GM21619 (cell line): ENCODE measurements at regions not wholly inside any gene's neighbourhood (a gene's known extent, or its start where the extent isn't known, plus 50 kb on each side); places are given as distances from the start of the nearest gene placed in this dataset.
"Not testable (repeated sequence)": the region's sequence is repeated elsewhere in the genome, so short reads cannot be mapped to it uniquely, and the experiment has no call there.

Experiments
- ATAC-seq: cut with Tn5 transposase; IDR thresholded peaks from one replicate; pipeline ENCODE4 v1.9.1; 2021; ENCODE audit not compliant: unreplicated experiment

DNA sequence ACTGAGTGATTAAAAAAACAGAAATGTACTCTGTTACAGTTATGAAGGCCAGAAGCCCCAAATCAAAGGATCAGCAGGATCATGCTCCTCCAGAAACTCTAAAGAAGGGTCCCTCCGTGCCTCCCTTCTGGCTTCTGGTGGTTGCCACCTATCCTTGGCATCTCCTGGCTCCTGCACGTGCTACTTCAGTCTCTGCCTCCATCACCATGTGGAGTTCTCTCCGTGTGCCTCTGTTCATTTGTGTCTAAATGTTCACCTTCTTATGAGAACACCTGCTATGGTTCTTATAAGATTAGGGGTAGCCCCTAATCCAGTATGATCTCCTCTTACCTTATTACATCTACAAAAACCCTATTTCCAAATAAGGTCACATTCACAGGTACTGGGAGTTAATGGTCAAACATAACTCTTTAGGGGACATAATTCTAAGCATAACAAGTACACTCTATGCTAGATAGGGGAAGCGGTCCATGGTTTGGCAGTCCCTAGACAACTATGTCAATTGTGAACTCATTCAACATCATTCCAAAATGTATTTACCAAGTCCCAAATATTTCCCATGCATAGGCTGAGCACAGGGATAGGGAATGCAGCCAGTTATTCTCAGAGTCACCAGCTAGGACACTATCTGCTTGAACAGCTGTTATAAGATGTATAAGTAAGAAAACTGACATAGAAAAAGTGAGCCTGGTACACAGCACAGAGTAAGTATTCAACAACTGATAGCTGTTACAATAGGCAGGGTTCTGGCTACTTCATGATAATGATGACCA is 295.5 kb upstream of the BOD1L1 start:
- no peak for ATAC-seq

DNA sequence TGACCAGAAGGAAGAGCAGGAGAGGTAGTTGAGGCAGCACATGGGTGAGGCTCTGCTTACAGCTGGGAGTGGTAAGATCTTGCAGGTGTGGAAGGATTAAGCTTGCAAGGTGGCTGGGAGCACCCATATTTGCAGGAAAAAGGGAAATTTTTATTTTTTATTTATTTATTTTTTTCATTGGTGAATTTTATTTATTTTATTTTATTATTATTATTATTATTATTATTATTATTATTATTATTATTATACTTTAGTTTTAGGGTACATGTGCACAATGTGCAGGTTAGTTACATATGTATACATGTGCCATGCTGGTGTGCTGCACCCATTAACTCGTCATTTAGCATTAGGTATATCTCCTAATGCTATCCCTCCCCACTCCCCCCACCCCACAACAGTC is 297.4 kb upstream of the BOD1L1 start:
- not testable (repeated sequence) for ATAC-seq

DNA sequence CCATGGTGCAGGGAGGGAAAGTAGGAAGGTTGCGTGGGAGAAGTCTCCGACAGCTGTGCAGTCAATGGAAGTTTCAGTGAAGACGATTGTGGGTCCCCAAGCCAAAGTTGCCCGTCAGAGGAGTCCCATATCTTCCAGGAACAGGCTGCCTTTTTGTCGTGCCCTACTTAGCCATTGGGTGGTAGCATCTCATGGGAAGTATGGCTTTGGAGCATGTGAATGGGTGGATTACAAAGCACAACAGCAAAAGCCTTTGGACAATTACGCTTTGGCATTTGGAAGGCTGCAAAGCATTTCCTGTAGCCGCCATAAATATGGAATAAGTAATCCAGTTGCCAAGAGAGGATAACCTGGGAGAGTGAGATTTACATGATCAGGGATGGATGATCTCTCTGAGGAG is 300.7 kb upstream of the BOD1L1 start:
- no peak for ATAC-seq

DNA sequence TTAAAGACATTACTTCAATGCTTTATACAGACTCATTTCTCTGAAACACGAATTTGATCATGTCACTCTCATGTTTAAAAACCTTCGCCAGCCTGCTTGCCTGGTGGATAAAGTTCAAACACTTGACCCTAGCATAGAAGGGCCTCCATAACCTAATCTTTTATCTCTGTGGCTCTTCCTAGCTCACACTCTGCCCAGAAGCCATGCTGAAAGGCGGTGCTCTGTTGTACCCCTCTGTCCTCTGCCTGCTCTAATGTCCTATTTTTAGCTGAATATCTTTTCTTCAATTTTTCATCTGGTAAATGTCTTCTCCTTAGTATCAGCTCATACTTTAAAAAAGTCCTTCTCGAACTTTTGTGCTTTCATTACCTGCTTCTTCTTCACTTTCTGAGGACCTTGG is 302.6 kb upstream of the BOD1L1 start:
- no peak for ATAC-seq

DNA sequence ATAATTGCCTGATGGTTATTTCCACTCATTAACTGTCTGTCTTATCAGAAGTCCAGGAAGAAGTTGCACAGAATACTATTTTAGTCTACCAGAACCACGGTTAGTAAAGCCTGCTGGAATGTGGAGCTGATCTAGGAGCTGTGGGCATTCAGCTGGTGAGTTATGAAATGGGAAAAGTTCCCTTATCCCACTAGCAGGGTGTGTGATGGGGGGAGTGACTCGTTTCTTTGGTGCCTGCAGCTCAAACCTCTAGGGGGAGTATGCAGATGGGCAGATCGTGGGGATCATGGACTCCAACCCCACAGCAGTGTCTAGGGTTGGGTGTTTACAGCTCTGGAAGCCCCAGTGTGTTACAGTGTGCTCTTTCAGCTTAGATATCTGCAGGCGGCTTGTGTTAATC is 305.7 kb upstream of the BOD1L1 start:
- ATAC-seq: no peak

DNA sequence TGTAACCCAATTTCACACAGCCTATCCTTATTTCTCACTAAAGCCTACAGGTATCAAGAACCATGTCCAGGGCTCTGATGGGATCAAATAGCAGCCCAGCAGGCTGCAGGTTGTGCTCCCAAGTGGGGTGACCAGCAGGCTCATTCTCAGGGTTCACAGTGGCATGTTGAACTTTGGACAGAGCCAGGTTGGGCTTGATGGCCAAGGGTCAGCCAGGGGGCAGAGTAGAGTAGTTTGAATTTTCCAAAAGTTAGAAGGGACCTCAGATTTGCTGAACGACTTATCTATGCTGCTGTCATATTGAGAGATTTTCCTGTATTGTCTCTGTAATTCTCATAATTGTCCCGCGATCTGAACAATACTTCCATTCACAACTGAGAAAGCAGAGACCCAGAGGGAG is 310.8 kb upstream of the BOD1L1 start:
- ATAC-seq: no peak

DNA sequence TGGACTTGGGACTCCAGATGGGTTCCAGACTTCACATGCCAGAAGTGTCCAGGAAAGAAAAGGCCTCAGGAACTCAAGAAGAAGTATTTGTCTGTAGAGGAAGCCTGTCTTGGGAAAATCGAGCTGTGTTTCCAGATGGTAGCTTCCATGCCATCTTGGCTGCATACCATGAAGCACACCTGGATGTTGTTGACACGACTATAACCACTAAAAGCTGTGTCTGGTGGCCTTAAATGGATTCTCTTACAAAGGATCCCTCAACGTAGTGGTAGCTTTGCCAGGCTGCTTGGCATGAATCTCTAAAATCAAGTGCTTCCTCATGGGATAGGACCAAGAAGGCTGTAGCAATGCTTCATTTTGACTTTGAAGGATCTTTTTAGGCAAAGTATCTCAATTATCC is 313.4 kb upstream of the BOD1L1 start:
- no peak for ATAC-seq

DNA sequence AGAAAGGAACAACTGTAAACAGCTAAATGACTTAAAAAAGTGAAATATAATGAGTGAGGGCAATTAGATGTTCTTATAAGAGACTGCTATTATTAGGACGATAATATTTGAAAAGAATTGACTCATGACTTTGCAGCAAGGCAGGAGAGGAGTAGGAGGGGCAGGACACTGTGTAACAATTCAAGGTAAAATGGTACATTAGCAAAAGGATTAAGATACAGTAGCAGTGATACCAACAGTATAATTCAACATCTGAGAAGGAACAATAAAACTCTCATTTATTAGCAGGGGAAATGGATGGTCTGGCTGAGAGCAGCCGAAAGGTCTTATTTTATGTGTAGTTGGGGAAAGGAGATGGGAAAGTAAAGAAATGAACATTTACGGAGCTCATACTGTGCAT is 315.5 kb upstream of the BOD1L1 start:
- no peak for ATAC-seq

DNA sequence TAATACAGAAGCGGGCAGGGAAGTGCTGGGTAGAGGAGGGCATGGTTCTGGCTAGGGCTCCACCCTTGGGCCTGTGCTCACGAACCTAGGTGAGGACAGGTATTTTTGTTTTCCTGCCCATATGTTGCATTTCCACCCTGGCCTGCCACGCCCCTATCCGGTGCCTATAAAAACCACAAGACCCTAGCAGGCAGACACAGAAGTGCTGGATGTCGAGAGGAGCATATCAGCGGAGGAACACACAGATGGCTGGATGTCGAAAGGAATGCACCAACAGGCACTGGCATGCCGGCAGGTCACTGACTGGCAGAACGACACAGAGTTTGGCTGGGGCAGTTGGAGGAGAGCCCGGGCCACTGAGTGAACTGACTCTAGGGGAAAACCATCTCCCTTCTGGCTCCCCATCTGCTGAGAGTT is 316.6 kb upstream of the BOD1L1 start:
- ATAC-seq: no peak

DNA sequence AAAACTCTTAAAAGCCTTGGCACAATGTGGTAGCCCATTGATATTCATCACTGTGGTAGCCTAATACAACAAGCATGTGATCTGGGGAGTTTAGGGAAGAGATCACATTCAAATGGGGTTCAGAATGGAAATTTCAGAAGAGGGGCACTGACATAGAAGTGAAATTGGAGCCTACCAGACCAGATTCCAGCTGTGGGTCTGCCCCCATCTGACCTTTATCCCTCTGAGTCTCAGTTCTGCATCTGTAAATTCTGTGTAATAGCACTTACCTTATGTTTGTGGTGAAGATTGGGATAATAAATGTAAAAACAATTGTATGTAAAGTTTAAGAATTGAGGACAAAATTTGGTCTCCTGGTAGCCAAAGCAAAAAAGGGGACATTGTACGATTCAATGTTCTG is 320.4 kb upstream of the BOD1L1 start:
- ATAC-seq: no peak

DNA sequence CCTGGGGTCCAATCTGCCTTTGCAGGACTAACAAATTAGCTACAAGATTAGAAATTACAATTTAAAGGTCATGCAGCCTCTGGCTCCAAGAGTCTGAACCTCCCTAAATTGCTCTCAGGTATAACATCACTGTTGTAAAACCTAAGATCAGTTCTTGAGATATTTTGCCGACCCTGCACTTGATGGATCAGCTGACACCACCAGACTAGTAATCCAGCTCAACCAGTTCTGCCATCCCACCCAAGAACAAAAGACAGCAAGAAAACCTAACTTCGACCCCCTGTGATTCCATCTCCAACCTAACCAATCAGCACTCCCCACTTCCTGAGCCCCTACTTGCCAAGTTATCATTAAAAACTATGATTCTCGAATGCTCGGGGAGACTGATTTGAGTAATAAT is 323.0 kb upstream of the BOD1L1 start:
- no peak for ATAC-seq

DNA sequence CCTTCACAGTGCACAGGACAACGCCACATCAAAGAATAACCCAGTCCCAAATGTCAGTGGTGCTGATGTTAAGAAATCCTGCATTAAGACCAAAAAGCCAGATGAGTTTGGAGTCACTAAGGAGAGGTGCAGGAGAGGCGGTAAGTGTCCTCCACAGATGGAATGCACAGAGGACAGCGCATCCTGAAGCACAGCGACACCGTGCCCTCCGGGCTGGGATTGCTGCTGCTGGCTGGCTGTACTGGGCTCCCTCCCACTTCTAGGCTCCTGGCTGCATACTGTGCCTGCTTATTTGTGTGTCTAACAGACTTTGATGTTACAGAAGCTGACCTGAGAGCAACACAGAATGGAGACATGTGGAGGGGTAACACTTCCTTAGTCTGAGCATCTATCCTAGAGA is 325.6 kb upstream of the BOD1L1 start:
- no peak for ATAC-seq

DNA sequence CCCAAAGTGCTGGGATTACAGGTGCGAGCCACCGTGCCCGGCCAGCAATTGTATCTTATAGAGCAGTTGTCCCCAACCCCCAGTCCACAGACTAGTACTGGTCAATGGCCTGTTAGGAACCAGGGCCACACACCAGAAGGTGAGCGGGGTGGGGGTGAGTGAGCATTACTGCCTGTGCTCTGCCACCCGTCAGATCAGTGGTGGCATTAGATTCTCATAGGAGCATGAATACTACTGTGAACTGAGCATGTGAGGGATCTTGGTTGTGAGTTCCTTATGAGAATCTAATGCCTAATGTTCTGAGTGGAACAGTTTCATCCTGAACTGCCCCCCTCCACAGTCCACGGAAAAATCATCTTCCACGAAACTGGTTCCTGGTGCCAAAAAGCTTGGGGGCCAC is 328.0 kb upstream of the BOD1L1 start:
- no peak for ATAC-seq

DNA sequence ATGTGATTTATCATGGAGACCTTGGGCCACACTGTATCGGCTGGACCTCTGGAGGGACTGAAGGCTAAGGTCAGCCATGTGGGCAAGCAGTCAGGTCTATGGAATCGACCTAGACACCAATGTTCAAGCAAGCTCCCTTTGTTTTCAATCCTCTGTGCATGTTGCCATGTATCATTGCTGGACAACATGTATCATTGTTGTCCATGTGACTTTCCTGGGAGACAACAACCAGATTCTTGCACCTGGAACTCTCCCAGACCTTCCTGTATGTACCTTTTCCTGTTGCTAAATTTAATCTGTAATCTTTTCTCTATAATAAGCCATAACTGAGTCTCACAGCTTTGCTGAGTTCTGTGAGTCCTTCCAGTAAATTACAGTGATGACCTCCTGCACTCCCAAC is 329.4 kb upstream of the BOD1L1 start:
- ATAC-seq: no peak

DNA sequence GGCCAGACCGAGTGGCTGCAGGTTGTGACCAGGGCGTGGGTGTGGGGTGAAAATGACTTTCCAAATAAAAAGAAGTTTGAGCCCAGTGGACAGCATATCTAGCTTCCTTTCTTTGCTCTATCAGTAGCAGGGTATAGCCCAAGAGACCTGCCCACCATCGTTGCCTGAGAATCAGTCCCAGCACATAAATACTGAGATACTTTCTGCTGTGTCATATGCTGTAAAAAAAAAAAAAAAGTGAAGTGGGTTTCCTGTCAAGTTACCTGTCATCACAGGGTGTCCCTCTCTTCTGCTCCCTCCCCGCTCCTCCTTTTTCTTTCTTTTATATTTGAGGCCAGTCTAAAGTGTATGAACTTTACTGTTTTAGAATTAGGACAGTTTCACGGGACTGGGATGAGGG is 330.3 kb upstream of the BOD1L1 start:
- no peak for ATAC-seq

DNA sequence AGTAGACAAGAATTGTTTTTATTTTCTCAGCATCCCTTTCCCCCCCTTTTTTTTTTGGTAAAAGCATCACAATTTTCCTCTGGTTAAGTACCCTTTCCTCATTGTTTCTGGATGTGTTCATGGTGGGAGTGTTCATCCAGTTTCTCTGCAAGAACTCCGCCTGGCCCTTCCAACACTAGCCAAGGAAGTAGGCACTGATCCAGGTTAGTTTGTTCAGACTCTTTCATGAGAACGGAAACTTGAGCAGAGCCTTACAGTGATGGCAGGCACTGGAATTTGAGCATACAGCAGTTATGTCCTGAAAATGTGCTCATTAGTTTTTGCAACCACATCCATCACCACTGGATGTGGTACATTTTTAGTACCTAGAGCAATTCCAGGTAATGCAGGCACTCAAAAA is 336.1 kb upstream of the BOD1L1 start:
- no peak for ATAC-seq

DNA sequence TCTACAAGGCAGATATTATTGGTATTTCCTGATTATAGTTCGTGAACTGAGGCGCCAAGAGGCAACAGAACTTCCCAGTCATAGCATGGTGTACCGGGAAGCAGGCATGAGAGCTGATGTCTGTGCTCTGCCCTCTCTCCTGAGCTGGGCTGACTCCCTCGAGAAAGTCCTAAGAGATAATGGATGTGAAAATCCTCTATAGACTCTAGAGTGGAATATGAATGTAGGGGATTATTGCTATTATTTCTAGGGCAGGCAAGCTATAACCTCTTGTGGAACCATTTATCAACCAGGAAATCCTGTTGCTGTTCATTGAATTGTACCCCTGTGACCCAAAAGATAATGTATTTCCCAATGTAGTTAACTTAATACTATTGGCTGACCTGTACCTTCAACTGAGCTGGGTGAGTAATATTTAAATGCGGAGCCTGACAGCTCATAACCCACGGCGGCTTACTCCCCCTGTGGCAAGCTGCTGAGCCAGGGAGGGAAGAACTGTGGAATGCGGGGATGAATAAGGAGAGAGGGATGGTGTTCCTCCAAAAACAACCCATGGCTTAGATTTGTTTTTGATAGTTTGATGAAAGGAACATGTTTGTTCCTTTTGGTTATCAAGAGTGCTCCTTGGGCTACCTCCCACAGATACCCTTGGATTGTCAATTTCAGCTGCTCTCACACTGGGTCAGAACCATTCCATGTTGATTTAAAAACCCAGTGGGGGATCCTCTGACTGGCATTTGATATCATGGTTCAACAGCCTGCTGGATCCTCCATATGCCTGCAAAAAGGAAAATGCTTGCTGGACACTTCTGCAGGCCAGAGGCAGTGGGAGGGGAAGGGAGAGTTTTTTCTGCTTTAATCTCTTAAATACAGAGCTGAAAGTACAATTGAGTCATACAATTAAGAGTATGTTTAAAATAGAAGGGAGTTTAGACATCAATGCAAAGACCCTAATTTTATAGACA is 339.0 kb upstream of the BOD1L1 start:
- no peak for ATAC-seq

DNA sequence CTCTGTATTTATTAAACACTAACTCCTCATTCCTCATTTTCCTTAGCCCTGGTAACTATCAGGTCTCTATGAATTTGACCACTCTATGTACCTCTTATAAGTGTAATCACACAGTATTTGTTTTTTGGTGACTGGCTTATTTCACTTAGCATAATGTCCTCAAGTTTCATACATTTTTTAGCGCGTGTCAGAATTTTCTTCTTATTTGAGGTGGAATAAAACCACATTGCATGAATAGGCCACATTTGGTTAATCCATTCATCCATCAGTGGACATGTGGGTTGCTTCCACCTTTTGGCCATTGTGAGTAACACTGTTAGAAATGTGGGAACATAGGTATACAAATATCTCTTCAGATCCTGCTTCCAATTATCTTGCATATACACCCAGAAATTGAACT is 341.2 kb upstream of the BOD1L1 start:
- ATAC-seq: no peak

DNA sequence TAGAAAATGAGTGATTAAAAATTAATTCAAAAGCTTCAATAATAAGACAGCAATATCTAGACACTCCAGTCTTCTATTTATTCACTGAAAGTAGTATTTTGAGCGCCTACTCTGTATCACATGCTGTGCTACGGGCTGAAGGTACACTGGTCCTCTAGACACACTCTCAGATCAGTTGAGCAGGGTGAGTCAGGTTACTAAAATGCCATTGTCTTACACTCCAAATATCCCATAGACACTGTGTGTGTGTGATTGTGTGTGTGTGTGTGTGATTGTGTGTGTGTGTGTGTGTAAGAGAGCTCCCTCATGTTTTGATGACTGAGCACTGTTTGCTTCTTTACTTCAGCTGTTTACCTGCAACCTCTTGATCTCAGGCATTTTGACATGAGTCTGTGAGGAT is 342.8 kb upstream of the BOD1L1 start:
- ATAC-seq: no peak

DNA sequence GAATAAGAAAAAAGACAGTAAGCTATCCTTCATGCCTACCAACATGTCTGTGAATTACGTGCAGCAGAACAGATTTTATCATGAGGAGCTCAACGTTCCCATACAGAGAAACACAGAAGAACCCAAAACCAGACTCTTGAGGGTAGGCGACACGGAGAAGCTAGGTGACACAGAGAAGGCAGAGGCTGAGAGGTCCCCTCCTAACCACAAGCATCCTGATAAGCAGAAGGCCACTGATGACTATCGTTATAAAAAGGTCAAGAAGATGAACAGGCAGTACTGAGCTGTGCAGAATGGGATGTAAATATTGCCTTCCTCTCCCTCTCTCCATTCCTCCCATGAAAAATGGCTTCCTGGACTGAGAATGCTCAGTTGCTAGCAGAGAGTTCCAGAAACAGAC is 350.2 kb upstream of the BOD1L1 start:
- no peak for ATAC-seq

DNA sequence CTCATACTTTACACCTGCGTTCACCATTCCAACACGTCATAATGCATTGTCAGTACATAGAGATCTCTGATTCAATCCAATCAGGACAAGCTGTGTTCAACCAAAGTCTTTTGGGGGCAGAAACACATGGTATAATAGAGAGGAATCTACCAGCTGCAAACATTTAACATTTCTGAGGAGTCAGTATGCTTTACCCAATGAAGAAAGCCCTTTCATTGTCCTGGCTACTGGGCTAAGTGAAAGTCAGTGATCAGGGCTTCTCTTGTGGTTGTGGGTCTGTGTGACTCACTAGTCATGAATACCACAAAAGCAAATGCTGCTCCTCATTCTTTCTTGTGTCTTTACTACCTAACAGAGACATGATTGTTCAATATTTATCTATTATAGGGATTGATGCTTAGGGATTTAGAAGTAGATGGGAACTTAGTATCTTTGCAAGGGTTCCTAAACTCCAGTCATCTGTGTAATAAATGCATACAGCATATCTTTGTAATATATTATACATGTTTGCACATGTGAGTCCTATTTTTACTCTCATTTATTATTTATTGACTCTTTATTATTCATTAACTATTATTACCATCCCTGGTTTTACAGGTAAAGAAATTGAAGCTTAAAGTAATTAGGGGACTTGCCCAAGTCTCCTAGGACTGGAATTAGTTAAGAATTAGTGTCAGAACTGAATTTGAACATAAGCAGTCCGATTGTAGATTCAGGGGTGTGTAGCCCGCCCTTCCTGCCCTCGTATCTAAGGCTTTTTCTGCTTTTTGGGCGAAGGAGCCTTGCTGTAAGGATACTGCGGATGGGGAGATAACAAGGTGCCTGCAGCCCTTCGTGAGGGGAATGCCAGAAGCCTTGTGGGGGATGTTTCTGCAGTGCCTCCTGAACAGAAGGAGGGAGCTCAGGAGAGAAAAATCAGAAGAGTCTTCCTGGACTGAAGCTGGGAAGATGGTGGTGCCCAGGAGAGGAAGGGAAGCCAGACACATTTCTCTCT is 353.1 kb upstream of the BOD1L1 start:
- peak; percentile 74 for ATAC-seq
